ENCODE measurements at regions not wholly inside any gene's neighbourhood (a gene's known extent, or its start where the extent isn't known, plus 50 kb on each side); places are given as distances from the start of the nearest gene placed in this dataset.
A peak's percentile ranks its signal among the peaks of the same experiment; 100 is the strongest.

GRCh38 chrX:80098038-80098437 is 83.5 kb downstream of the TBX22 start:
- DNase-seq (ENCODE audit: low read depth): no peak

GRCh38 chrX:80120335-80120734 is 105.8 kb downstream of the TBX22 start:
- DNase-seq (ENCODE audit: low read depth): no peak

DNA sequence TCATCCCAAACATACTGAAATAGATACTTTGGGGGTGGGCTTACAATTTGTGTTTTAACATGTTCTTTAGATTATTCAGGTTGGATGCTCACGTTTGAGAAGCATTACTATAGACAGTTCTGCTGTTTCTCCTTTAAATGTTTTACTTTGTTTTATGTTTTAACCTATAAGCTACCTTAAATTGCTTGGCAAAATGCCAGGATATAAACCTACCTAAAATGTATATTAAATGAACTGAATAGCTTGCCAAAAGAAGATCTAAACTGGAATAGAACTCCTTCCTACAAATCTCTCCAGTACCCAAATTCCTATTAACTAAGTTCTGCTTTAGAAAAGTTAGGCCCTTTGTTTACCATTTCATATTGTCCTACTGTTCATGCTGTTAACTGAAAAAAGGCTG is 124.4 kb downstream of the TBX22 start:
- no peak for DNase-seq (ENCODE audit: low read depth)

DNA sequence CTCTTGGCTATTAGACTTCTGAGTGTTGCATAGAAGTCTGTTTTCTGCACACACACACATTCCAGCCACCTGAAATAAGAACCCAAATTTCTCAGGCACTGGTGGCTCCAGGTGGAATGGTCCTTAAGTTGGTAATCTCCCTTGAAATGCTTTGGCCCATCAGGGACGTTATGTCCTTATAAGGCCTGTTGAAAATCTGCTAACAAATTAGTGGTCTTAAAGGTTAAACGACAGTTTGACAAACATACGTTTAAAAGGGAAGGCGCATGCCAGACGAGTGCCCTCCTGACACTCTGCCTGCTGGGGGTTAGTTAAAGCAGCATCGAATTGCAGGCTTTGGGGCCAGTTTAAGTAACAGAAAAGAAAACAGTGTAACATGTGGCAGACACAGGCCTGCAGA is 125.0 kb downstream of the TBX22 start:
- DNase-seq (ENCODE audit: low read depth): no peak

- DNase-seq (ENCODE audit: low read depth): no peak
These were observed 156.0 kb downstream of the TBX22 start for GRCh38 chrX:80170581-80170980.

DNA sequence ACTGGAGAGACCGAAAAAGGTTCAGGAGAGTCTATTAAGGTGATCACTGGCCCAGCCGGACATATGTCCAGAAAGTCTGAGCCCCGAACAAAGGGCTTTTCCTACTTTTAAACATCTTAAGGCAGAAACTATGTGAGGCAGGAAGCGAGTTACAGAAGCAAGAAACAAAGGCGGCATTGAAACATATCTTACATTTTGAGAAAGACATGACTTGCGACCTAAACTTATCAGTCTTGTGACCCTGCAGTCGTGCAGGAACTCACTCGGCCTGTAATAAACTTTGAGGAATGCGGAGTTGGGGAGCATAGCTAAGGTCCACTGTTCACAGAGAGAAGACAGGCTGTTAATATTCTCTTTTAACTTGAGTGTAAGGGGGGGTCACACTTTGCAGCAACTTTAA is 158.7 kb downstream of the TBX22 start:
- no peak for DNase-seq (ENCODE audit: low read depth)

DNA sequence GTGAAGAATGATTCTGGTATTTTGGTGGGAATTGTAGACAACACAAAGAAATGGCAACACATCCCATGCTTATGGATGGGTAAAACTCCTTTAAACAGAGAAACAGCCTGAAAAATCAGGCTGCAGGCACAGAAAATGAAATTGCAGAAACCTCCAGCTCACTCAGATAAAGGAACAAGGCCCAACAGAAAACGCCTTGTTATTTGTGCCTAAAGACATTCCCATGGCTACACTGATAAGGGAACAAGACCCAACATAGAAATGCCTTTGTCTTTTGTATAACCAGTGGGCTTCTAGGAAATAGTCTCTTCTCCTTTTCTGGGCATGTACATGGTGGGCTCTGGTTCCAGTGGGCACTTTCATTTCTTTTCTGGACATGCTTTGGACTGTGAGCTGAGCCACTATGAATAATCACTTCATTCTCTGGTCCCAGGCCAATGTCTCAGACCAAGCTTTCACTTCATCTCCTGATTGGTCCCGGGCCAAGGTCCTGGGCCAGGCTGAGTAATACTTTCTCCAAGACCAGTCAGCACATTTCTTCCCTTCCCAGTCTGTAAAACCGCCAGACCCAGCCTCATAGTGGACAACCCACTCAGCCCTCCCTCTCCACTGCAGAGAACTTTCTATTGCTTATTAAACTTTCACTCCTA is 160.5 kb downstream of the TBX22 start:
- no peak for DNase-seq (ENCODE audit: low read depth)

- no peak for DNase-seq (ENCODE audit: low read depth)
These were observed 166.5 kb downstream of the TBX22 start for GRCh38 chrX:80181079-80181478.

- DNase-seq (ENCODE audit: low read depth): no peak
These were observed 170.3 kb downstream of the TBX22 start for GRCh38 chrX:80184854-80185253.

- no peak for DNase-seq (ENCODE audit: low read depth)
These were observed 192.1 kb downstream of the TBX22 start for GRCh38 chrX:80206647-80207046.

DNA sequence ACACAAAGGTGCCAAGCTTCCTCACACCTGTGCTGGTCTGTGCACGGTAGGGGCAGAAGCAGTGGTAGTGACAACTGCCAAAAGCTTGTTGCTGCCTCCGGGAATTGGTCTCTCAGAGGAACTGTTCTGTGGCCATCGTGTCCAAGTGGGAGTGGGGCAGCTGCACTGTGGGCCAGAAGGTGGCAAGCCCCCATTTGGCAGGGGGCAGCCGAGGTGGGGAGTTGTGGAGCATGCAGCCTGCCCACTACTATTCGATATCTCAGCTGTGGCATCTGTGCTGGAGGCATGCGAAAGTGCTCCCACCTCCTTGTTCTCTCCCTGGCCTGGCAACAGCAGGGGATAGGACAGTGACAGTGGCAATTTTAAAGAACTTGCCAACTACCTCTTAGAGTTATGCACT is 192.8 kb downstream of the TBX22 start:
- no peak for DNase-seq (ENCODE audit: low read depth)

DNA sequence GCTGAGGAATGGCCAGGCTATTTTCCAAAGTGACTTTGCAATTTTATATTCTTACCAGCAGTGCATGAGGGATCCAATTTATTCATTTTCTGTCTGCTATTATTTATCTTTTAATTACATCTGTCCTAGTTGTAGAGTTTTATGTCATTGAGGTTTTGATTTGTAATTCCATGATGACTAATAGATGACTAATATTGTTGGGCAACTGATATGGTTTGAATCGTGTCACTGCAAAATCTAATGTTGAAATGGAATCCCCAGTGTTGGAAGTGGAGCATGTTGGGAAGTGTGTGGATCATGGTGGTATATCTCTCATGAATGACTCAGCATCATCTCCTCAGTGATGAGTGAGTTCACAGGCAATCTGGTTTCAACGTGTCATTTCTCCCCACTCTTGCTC is 201.5 kb downstream of the TBX22 start:
- DNase-seq (ENCODE audit: low read depth): peak; percentile 0

- no peak for DNase-seq (ENCODE audit: low read depth)
These were observed 196.2 kb upstream of the TENT5D start for GRCh38 chrX:80223982-80224579.

DNA sequence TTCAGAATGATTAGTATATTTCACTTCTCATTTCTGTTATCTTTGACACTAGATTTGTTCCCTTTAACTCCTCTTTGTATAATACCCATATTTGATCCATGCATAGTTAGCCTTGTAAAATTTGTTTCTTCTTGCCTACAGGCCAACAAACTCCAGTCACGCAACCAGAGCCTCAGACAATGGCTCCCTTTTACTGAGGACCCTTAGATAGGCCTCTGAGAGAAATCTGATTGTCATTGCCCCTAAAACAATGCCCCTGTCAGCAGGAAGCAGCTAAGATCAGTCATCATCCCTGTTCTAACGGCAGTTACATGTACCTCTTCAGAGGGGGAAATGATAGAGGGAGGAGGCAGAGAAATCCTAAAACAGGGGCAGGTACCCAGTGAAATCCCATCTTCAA is 190.6 kb upstream of the TENT5D start:
- DNase-seq (ENCODE audit: low read depth): no peak

- no peak for DNase-seq (ENCODE audit: low read depth)
These were observed 183.2 kb upstream of the TENT5D start for GRCh38 chrX:80237072-80237471.

GRCh38 chrX:80246271-80246670 is 174.0 kb upstream of the TENT5D start:
- no peak for DNase-seq (ENCODE audit: low read depth)

GRCh38 chrX:80266287-80266686 is 154.0 kb upstream of the TENT5D start:
- DNase-seq (ENCODE audit: low read depth): no peak

DNA sequence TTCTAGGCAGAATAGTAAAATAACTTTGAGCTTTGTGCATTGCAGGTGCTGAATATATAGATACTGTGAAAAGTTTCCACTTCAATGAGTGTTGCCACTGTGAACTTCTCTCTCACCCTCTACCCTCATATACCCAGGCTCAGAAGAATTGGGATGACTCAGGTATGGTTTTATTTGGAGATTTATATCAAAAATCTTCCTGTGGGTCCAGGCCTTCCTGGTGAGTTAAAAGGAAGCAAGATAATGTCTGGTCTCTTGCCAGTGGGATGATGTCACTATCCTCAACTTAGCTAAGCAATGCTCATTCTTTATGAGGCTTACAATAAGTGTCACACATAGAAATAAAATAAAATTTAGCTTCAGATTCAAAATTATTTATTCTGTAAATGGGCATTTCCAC is 153.3 kb upstream of the TENT5D start:
- DNase-seq (ENCODE audit: low read depth): no peak

DNA sequence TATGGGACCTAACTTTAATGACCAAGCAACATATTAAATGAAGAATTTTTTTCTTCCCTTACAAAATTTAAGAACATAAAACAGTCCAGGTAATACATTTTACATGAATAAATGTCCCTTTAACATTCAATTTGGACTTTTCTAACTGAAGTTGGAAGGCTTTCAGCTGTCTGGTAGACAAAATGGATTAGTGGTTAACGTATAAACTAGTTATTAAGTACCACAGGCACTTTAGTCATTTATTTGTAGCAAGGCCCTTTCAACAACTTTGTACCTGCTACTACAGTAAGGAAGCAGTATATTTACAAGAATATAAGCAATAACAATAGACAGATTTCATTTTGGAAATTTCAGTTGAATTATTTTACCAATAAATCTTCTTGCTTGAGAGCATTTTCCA is 152.5 kb upstream of the TENT5D start:
- DNase-seq (ENCODE audit: low read depth): no peak

DNA sequence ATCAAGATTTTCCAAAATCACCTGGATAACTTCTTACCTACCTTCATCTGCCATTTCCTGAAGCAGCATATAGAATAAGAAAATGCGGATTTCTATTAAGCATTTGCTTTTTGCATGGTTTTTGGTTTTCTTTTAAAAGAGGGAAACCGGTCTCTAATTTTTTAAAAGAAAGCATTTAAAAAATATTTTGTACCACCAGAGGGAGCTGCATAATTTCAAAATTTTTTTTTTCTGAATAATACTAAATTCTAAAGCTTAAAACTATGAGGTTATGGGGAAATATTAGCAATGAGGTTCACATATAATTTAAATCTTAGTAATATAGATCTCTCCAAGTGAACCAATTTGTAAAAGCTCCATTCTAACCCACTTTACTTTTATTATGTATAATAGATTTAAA is 137.7 kb upstream of the TENT5D start:
- DNase-seq (ENCODE audit: low read depth): no peak

DNA sequence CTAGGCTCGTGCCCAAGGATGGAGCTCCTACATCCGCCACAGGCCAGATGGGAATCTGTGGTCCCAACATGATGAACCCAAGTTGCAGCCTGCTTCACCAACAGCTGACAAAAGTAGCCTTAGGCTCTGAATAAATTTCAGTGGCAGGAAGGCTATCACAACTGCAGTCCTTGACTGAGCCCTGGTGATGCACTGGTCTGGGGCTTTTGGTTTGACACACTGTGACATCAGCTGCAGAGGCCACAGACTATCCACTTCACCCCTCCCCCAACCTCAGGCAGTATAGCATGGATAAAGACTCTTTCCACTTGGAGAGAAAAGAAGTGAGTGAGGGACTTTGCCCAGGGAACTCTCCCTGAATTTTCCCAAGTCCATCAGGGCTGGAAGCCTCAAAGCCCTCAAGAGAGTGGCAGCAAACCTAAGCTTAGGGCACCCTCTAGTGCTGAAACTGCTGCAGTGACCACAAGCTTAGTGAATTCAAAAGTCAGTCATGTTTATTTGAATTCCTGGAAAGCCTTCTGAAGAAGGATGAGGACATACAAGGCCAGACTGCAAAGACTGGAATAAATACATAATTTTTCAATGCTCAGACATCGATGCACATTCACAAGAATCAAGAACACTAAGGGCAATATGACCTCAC is 135.0 kb upstream of the TENT5D start:
- DNase-seq (ENCODE audit: low read depth): peak; percentile 0

DNA sequence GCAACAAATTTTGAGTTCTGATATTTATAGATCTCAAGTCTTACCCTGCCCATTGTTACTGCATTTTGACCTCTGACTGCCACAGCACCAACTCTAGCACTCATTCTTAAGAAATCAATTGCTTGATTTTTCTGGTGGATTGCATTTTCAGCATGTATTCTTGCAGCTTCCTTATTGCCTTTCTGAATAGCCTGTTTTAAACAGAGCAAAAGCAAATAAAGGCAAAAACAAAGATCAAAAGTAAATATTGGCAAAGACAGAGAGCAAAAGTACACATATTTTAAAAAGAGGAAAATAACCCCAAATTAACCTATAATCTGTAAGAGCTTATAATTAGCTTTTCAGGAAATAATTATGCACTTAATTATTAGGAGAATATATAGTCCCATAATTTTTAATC is 129.4 kb upstream of the TENT5D start:
- DNase-seq (ENCODE audit: low read depth): no peak

DNA sequence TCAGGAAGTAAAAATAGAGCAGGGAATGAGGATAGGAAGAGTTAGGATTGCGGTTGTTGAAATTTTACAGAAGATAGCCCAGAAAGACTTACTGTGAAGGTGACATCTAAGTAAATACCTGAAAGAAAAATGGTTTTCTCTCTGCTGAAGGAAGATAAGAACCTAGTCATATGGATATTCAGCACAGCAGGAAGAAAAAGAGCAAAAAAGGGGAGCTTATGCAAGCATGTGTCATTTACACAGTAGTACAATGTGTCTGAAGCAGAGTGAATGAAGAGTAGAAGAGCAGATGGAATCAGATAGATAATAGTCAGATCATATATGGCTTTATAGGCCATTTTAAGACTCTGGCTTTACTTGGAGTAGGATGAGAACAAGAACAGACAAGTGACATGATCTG is 126.9 kb upstream of the TENT5D start:
- DNase-seq (ENCODE audit: low read depth): no peak

- DNase-seq (ENCODE audit: low read depth): no peak
These were observed 114.2 kb upstream of the TENT5D start for GRCh38 chrX:80306007-80306406.

Measured in EH (cell line).